ENCODE measurements at regions not wholly inside any gene's neighbourhood (a gene's known extent, or its start where the extent isn't known, plus 50 kb on each side); places are given as distances from the start of the nearest gene placed in this dataset.

- DNase-seq (ENCODE audit: insufficient read length, low spot score) (no peak), FAIRE-seq (no peak)
- no peak for TF ChIP-seq POLR2A (IDR thresholded peaks at IDR 0.05; ENCODE audit: low read depth, low read length)
Measured at GRCh38 chr14:22338381-22338780, 250.6 kb downstream of the DAD1 start.

GRCh38 chr14:22337938-22338337, 251.1 kb downstream of the DAD1 start:
- DNase-seq (ENCODE audit: insufficient read length, low spot score) (no peak), FAIRE-seq (no peak)
- no peak for TF ChIP-seq POLR2A (IDR thresholded peaks at IDR 0.05; ENCODE audit: low read depth, low read length)

- FAIRE-seq (no peak), DNase-seq (ENCODE audit: insufficient read length, low spot score) (no peak)
- no peak for TF ChIP-seq POLR2A (IDR thresholded peaks at IDR 0.05; ENCODE audit: low read depth, low read length)
Measured at GRCh38 chr14:22337521-22337920, 251.5 kb downstream of the DAD1 start.

- no peak for TF ChIP-seq POLR2A (IDR thresholded peaks at IDR 0.05; ENCODE audit: low read depth, low read length)
- FAIRE-seq (no peak), DNase-seq (ENCODE audit: insufficient read length, low spot score) (no peak)
Measured at GRCh38 chr14:22336031-22336430, 253.0 kb downstream of the DAD1 start.

GRCh38 chr14:22334627-22335026, 254.4 kb downstream of the DAD1 start:
- TF ChIP-seq POLR2A (IDR thresholded peaks at IDR 0.05; ENCODE audit: low read depth, low read length): no peak
- DNase-seq (ENCODE audit: insufficient read length, low spot score) (no peak), FAIRE-seq (no peak)

GRCh38 chr14:22334275-22334577, 254.8 kb downstream of the DAD1 start:
- no peak for DNase-seq (ENCODE audit: insufficient read length, low spot score)
- no peak for FAIRE-seq

GRCh38 chr14:22333422-22334274, 255.4 kb downstream of the DAD1 start:
- FAIRE-seq (peak; percentile 11), DNase-seq (ENCODE audit: insufficient read length, low spot score) (peak; percentile 1)
- no peak for TF ChIP-seq POLR2A (IDR thresholded peaks at IDR 0.05; ENCODE audit: low read depth, low read length)

More at GRCh38 chr14:22334275-22334577, 254.8 kb downstream of the DAD1 start:
- no peak for TF ChIP-seq POLR2A (IDR thresholded peaks at IDR 0.05; ENCODE audit: low read depth, low read length)

- TF ChIP-seq POLR2A (IDR thresholded peaks at IDR 0.05; ENCODE audit: low read depth, low read length): no peak
- DNase-seq (ENCODE audit: insufficient read length, low spot score) (no peak), FAIRE-seq (no peak)
Measured at GRCh38 chr14:22332686-22333421, 256.2 kb downstream of the DAD1 start.

GRCh38 chr14:22329371-22329770, 259.7 kb downstream of the DAD1 start:
- no peak for TF ChIP-seq POLR2A (IDR thresholded peaks at IDR 0.05; ENCODE audit: low read depth, low read length)
- FAIRE-seq (no peak), DNase-seq (ENCODE audit: insufficient read length, low spot score) (no peak)

GRCh38 chr14:22325676-22326400, 263.2 kb downstream of the DAD1 start:
- DNase-seq (ENCODE audit: insufficient read length, low spot score): no peak
- TF ChIP-seq POLR2A (IDR thresholded peaks at IDR 0.05; ENCODE audit: low read depth, low read length): no peak
- no peak for FAIRE-seq

- no peak for TF ChIP-seq POLR2A (IDR thresholded peaks at IDR 0.05; ENCODE audit: low read depth, low read length)
- DNase-seq (ENCODE audit: insufficient read length, low spot score) (no peak), FAIRE-seq (no peak)
Measured at GRCh38 chr14:22320362-22320750, 268.7 kb downstream of the DAD1 start.

GRCh38 chr14:22319526-22320361, 269.3 kb downstream of the DAD1 start:
- peak; percentile 64 for FAIRE-seq
- DNase-seq (ENCODE audit: insufficient read length, low spot score): no peak
- TF ChIP-seq POLR2A (IDR thresholded peaks at IDR 0.05; ENCODE audit: low read depth, low read length): no peak

GRCh38 chr14:22318951-22319350, 270.1 kb downstream of the DAD1 start:
- no peak for DNase-seq (ENCODE audit: insufficient read length, low spot score)
- no peak for FAIRE-seq
- TF ChIP-seq POLR2A (IDR thresholded peaks at IDR 0.05; ENCODE audit: low read depth, low read length): no peak
